Ovary (tissue), 7 donors: ENCODE measurements at regions not wholly inside any gene's neighbourhood (a gene's known extent, or its start where the extent isn't known, plus 50 kb on each side); places are given as distances from the start of the nearest gene placed in this dataset.

Experiments
- DNase-seq, 5 donors: peaks; one replicate each; pipeline ENCODE4 v3.0.0-alpha.2; 2019 to 2020
- H3K27ac ChIP-seq, 2 donors: fragments of 200-600 bp; one replicate each; pipeline versions ENCODE4 v1.5.1 to v1.8.0; 2019 to 2022
- H3K27me3 ChIP-seq: fragments of 200-600 bp; one replicate; pipeline ENCODE4 v1.8.0; 2022
- H3K36me3 ChIP-seq: fragments of 200-600 bp; sonication (generic); one replicate; pipeline ENCODE4 v1.5.1; 2019
- H3K4me1 ChIP-seq: one replicate; pipeline ENCODE4 v1.8.1; 2013; ENCODE audit warnings: mild to moderate bottlenecking, moderate library complexity; ENCODE audit not compliant: insufficient read depth
- H3K4me3 ChIP-seq: fragments of 200-600 bp; sonication (generic); one replicate; pipeline ENCODE4 v1.5.1; 2017
- H3K9me3 ChIP-seq, 2 donors: fragments of 200-600 bp in 1 of 2; sonication (generic) in 1 of 2; one replicate each; pipeline versions ENCODE4 v1.5.1 to v1.8.1; 2013 to 2019; ENCODE audit warnings: mild to moderate bottlenecking in 1 of 2, moderate library complexity in 1 of 2
- EP300 ChIP-seq: sonication (generic); formaldehyde crosslinking; IDR thresholded peaks from one replicate; pipeline ENCODE4 v1.6.1; 2017; ENCODE audit warnings: antibody characterized with exemption
- POLR2A ChIP-seq: fragments of 450-650 bp; IDR thresholded peaks from one replicate; pipeline ENCODE4 v1.6.1; 2017; ENCODE audit warnings: antibody characterized with exemption, mild to moderate bottlenecking, moderate library complexity
- WGBS, 3 donors: extraction: QIAGEN DNeasy Blood & Tissue Kit in 1 of 3; methylation state at CpG; one replicate each; pipeline versions ENCODE4 v1.1.5 to v1.1.7; 2013 to 2017; 5-methylcytosine and 5-hydroxymethylcytosine counted together
- intact Hi-C, 4 donors: fragments of 100-400 bp; cut with DNase I; formaldehyde crosslinking; loops; one replicate each; pipeline versions ENCODE4 v1.11.0 to v1.15.1; 2022 to 2023
- TF ChIP-seq, protein P1 (sequence below), 3 donors: fragments of 450-650 bp in 2 of 3; fragments of 200-600 bp in 1 of 3; IDR thresholded peaks; one replicate each; pipeline versions ENCODE4 v1.5.1 to v1.8.0; 2016 to 2022; ENCODE audit warnings: antibody characterized with exemption in 3 of 3, mild to moderate bottlenecking in 1 of 3
- donor health status: DM: no; HTN: no; CAD: no; lungs with moderate emphysema.
- donor health status: DM: no; HTN: no; CAD: no.
- donor health status: Bipolar disorder and iron deficiency.
- donor health status: DM: no; HTN: no; CAD: no.
- donor health status: DM: yes; HTN: yes; CAD: no.

DNA sequence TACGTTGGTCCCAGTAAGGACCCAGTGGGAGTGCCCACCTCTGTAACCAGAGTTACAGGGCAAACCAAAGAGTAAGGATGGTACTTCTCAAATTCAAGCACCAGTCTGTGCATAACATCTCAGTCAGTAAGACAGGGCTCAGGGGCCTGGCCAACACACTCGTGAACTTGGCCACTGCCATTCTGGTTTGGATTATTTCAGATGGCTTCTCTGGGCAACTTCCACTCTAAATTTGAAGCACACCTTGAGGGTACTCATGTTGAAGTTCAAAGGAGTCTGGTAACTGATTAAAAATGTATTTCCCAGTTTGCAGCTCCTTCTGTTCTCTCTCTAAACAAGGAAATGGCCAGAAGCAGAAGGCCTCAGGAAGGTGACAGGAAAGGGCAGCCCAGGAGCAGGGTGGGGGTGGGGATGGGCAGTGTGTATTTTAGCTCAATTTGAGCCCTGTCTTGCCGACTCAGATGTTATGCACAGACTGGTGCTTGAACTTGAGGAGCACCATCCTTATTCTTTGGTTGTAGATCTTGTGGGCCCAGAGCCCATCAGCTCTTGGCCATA lies 107.3 kb upstream of the GLI3 start:
- Histone ChIP-seq H3K27me3 (no peaks in the 10 kb centered on the region), H3K9me3 (no peaks in the 10 kb centered on the region), H3K36me3 (no peaks in the 10 kb centered on the region), H3K4me1 (no peaks in the 10 kb centered on the region), H3K27ac (no peak overlapping the region), H3K4me3 (no peak overlapping the region)
- WGBS, 3 donors = 79 to 84% (median 82%) methylated on average over 3 of the region's 3 CpGs
- TF ChIP-seq, protein P1, sequence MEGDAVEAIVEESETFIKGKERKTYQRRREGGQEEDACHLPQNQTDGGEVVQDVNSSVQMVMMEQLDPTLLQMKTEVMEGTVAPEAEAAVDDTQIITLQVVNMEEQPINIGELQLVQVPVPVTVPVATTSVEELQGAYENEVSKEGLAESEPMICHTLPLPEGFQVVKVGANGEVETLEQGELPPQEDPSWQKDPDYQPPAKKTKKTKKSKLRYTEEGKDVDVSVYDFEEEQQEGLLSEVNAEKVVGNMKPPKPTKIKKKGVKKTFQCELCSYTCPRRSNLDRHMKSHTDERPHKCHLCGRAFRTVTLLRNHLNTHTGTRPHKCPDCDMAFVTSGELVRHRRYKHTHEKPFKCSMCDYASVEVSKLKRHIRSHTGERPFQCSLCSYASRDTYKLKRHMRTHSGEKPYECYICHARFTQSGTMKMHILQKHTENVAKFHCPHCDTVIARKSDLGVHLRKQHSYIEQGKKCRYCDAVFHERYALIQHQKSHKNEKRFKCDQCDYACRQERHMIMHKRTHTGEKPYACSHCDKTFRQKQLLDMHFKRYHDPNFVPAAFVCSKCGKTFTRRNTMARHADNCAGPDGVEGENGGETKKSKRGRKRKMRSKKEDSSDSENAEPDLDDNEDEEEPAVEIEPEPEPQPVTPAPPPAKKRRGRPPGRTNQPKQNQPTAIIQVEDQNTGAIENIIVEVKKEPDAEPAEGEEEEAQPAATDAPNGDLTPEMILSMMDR (IDR thresholded peaks at IDR 0.05) = no peak
- TF ChIP-seq EP300 (no peak), POLR2A (no peak)
- no peak for DNase-seq
- intact Hi-C loops = no loop called here

DNA sequence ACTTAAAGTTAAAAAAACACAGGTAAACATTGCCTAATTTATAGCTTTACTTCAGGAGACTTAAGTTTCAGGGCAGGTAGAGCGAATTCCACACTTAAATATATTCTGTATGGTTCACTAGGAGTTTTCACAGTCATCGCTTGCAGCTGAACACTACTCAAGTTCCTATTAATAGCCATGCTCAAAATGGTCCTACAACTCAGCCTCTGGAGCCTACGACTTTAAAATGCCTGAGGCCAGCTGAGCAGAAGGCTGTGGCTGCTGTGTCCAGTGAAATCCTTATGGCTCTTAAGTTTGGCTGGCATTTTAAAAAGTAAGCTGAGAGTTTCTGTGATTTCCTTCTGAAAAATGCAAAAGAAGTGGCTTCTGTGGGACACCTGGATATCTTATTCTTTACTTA lies 105.4 kb upstream of the GLI3 start:
- Histone ChIP-seq H3K36me3 (no peaks in the 10 kb centered on the region), H3K27me3 (no peaks in the 10 kb centered on the region), H3K4me3 (no peak overlapping the region), H3K27ac (no peak overlapping the region), H3K4me1 (peaks cover 1% of the 10 kb centered on the region), H3K9me3 (no peaks in the 10 kb centered on the region)
- TF ChIP-seq, protein P1 (IDR thresholded peaks at IDR 0.05) = no peak
- no peak for TF ChIP-seq POLR2A
- no peak for DNase-seq
- 77 to 83% (median 81%) methylated on average over 3 of the region's 3 CpGs for WGBS, 3 donors
- intact Hi-C loops = no loop called here

DNA sequence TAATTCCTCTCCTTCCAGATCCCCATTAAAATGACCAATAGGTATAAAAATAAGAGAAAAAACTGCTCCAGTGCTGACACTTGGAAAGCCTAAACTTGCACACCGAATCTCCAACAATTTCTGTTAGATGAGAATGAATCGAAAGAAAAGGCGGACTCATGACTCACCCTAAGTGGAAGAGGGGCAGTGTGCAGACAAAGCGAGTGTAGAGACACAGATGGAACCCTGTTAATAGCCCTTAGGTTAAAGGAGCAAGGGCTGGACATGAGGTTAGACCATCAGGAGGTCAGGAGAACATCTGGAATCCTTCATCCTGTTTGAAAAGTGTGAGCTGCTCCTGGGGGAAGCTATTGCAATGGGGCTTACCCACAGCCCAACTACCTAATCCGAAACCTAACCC lies 103.4 kb upstream of the GLI3 start:
- DNase-seq = no peak
- intact Hi-C loops = no loop called here
- Histone ChIP-seq H3K27ac (no peak overlapping the region), H3K4me3 (no peak overlapping the region), H3K36me3 (no peaks in the 10 kb centered on the region), H3K9me3 (no peaks in the 10 kb centered on the region), H3K4me1 (peaks cover 1% of the 10 kb centered on the region), H3K27me3 (no peaks in the 10 kb centered on the region)
- TF ChIP-seq, protein P1 (IDR thresholded peaks at IDR 0.05) = no peak
- TF ChIP-seq POLR2A (no peak), EP300 (no peak)
- WGBS, 3 donors = 84 to 88% (median 86%) methylated on average over 5 of the region's 5 CpGs

DNA sequence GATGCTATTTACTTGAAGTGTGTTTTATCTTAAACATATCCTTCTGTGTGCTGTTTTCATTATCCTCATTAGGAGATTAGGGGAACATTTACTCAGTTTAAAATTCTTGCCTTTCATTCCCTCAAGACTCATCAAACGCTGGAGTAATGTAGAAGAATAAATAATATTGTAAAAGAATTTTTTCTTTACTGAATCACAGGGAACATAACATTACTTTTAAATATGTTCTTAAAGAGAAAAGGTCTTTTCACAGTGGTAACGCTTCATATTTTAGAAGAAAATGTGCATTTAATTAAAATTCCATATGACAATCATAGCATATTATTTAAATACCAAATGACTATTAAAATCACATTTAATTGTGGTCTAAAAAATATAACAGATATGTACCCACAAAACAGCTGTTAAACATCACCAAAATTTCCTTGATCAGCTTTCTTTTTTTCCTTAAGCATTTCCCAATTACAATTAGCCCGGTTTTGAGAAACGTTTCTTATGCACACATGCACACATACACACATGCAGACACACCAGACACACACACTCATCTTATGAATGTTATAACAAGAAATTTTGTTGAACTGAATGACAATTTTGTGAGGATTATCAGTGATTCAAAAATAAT lies 102.0 kb upstream of the GLI3 start:
- Histone ChIP-seq H3K27ac (no peak overlapping the region), H3K27me3 (no peaks in the 10 kb centered on the region), H3K36me3 (no peaks in the 10 kb centered on the region), H3K4me3 (no peak overlapping the region), H3K9me3 (no peaks in the 10 kb centered on the region), H3K4me1 (peaks cover 1% of the 10 kb centered on the region)
- TF ChIP-seq, protein P1 (IDR thresholded peaks at IDR 0.05) = no peak
- TF ChIP-seq EP300 = no peak
- TF ChIP-seq POLR2A = no peak
- DNase-seq = no peak
- WGBS, 3 donors = 35 to 47% (median 35%) methylated on average over 4 of the region's 4 CpGs
- intact Hi-C loops = no loop called here
